ENCODE measurements at regions not wholly inside any gene's neighbourhood (a gene's known extent, or its start where the extent isn't known, plus 50 kb on each side); places are given as distances from the start of the nearest gene placed in this dataset.
"Not testable (repeated sequence)": the region's sequence is repeated elsewhere in the genome, so short reads cannot be mapped to it uniquely, and the experiment has no call there.

DNA sequence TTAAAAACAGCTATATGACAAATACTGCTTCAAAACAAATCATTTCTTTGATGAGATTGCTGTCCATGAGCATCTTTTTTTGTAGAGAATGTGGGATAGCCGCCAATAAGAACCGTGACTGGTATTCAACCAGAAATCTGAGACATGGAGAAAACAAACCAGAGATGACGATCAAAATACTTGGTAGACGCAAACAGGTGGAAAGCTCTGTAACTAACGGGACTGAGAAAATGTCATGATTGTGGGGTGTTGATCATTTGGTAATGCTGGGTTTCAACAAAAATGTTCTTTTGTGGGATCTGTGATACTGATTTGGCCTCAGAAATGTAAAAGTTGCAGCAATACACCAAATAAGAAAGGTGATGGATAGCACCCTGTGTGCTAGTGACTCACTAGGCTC is 364.8 kb downstream of the NYAP2 start:
- no peak for DNase-seq
- Histone ChIP-seq H3K4me3 (ENCODE audit: insufficient read depth, low read depth, low read length) (no peak overlapping the region), H3K27me3 (ENCODE audit: control insufficient read depth, insufficient read depth, low read length) (no peaks in the 10 kb centered on the region), H3K36me3 (replicated peaks; ENCODE audit: control insufficient read depth, insufficient read depth, low read length) (no peaks in the 10 kb centered on the region)

DNA sequence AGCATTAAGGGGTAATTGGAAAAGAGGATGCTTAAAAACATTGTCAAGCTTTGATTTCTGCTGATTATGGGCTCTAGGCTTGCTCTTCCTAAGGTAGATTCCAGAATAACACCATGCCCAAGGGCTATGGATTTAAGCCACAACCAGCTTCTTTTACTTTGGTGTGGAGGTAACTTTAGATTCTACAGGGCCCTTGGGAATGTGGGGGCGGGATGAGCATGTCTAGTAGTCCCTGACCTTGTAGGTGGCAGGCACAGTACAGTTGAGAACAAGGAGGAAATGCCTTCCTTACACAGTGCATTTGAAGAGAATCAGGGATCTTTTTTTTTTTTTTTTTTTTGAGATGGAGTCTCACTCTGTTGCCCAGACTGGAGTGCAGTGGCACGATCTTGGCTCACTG is 364.2 kb downstream of the NYAP2 start:
- no peak for DNase-seq
- Histone ChIP-seq H3K27me3 (ENCODE audit: control insufficient read depth, insufficient read depth, low read length) (no peaks in the 10 kb centered on the region), H3K4me3 (ENCODE audit: insufficient read depth, low read depth, low read length) (no peak overlapping the region), H3K36me3 (replicated peaks; ENCODE audit: control insufficient read depth, insufficient read depth, low read length) (no peaks in the 10 kb centered on the region)

DNA sequence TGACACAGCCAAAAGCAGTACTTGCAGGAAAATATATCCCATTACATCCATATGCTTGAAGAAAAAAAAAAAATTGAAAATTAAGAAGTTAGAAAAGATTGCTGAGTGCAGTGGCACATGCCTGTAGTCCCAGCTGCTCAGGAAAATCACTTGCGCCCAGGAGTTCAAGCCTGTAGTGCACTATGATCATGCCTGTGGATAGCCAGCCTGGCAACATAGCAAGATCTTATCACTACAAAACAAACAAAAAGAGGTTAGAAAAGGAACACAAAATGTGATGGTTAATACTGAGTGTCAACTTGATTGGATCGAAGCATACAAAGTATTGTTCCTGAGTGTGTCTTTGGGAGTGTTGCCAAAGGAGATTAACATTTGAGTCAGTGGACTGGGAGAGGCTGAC is 361.9 kb downstream of the NYAP2 start:
- Histone ChIP-seq H3K27me3 (ENCODE audit: control insufficient read depth, insufficient read depth, low read length) (no peaks in the 10 kb centered on the region), H3K4me3 (ENCODE audit: insufficient read depth, low read depth, low read length) (no peak overlapping the region), H3K36me3 (replicated peaks; ENCODE audit: control insufficient read depth, insufficient read depth, low read length) (no peaks in the 10 kb centered on the region)
- no peak for DNase-seq

DNA sequence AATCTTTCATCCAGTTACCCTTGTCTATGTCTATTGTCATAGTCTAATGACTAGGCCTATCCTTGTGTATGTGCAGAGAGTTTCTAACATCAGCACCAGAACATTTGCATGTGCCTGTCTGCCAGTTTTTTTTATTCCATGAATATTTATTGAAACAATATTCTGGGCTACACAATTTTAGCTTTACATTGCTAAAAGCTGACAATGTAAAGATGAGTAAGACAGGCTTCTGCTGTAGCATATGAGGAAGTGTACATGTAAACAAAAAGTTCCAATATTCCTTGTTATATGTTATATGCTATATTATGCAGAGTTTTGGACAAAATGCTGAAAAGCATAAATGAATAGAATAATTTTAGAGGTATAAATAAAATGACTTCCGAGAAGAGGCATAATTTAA is 357.7 kb downstream of the NYAP2 start:
- Histone ChIP-seq H3K36me3 (replicated peaks; ENCODE audit: control insufficient read depth, insufficient read depth, low read length) (no peaks in the 10 kb centered on the region), H3K27me3 (ENCODE audit: control insufficient read depth, insufficient read depth, low read length) (no peaks in the 10 kb centered on the region), H3K4me3 (ENCODE audit: insufficient read depth, low read depth, low read length) (no peak overlapping the region)
- DNase-seq: no peak

DNA sequence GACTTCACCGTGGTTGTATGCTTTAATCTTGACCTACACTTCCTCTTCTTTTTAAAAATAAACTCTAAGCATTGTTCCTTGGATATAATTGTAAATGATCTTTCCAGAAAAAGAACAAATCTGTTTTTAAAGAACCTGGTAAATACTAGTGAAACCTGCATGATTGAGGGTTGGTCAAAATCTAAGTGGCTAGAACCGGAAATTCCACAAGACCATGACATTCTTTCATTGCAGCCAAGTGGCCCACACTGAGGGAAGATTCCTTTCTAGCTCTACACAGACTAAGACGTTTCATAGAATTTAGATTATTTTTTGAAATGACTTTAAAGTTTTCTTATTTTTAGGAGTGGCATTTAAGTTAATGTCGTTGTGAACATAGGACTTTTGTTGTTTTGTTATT is 356.7 kb downstream of the NYAP2 start:
- Histone ChIP-seq H3K4me3 (ENCODE audit: insufficient read depth, low read depth, low read length) (no peak overlapping the region), H3K27me3 (ENCODE audit: control insufficient read depth, insufficient read depth, low read length) (no peaks in the 10 kb centered on the region), H3K36me3 (replicated peaks; ENCODE audit: control insufficient read depth, insufficient read depth, low read length) (no peaks in the 10 kb centered on the region)
- no peak for DNase-seq

DNA sequence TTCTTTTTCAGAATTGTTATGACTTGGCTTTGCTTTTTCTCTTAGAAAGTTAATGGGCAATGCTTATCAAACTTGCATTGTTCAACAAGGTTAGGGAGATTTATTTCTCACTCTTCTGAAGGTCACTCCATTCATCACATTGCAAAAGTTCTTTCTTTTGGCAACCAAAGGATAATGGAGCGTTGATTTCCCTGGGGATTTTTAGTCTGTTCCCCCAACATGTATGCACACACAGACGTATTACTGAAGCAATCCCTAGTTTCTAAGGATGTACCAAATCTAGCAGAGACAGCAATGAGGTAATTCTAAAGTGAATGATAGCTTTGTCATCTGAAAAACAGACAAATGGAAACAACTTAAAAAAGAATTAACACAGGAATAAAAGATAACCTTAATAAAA is 349.1 kb downstream of the NYAP2 start:
- DNase-seq: no peak
- Histone ChIP-seq H3K4me3 (ENCODE audit: insufficient read depth, low read depth, low read length) (no peak overlapping the region), H3K36me3 (replicated peaks; ENCODE audit: control insufficient read depth, insufficient read depth, low read length) (no peaks in the 10 kb centered on the region), H3K27me3 (ENCODE audit: control insufficient read depth, insufficient read depth, low read length) (no peaks in the 10 kb centered on the region)

DNA sequence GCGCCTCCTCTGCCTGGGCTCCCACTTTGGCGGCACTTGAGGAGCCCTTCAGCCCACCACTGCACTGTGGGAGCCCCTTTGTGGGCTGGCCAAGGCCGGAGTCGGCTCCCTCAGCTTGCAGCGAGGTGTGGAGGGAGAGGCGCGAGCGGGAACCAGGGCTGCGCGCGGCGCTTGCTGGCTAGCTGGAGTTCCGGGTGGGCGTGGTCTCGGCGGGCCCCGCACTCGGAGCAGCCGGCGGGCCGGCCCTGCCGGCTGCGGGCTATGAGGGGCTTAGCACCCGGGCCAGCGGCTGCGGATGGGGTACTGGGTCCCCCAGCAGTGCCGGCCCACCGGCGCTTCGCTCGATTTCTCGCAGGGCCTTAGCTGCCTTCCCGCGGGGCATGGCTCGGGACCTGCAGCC is 344.5 kb downstream of the NYAP2 start:
- H3K4me3 ChIP-seq (ENCODE audit: insufficient read depth, low read depth, low read length): peak overlapping the region; percentile 12; the same call in 1 of the 2 replicates
- not testable (repeated sequence) for H3K27me3 ChIP-seq (ENCODE audit: control insufficient read depth, insufficient read depth, low read length); DNase-seq

DNA sequence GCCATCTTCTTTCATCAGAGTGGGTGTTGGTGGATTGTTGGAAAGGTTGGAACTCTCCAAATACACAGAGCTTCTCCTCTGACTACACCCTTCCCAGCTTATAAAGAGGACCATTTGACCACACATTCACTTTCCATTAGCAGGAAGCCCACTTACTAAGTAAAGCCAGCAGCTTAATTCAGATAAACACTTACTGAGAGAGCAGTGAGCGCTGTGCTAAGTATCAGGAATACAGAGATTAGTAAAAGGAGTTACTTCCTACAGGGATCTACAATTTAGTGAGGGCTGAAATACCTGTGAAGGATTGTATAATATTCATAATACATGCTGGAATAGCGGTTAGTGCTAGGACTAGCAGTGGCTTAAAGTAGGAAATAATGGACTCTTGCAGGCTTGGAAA is 343.0 kb downstream of the NYAP2 start:
- Histone ChIP-seq H3K36me3 (replicated peaks; ENCODE audit: control insufficient read depth, insufficient read depth, low read length) (no peaks in the 10 kb centered on the region), H3K27me3 (ENCODE audit: control insufficient read depth, insufficient read depth, low read length) (peaks cover 3% of the 10 kb centered on the region), H3K4me3 (ENCODE audit: insufficient read depth, low read depth, low read length) (no peak overlapping the region)
- DNase-seq: no peak

More for the DNA sequence above, 344.5 kb downstream of the NYAP2 start:
- not testable (repeated sequence) for H3K36me3 ChIP-seq (replicated peaks; ENCODE audit: control insufficient read depth, insufficient read depth, low read length)

DNA sequence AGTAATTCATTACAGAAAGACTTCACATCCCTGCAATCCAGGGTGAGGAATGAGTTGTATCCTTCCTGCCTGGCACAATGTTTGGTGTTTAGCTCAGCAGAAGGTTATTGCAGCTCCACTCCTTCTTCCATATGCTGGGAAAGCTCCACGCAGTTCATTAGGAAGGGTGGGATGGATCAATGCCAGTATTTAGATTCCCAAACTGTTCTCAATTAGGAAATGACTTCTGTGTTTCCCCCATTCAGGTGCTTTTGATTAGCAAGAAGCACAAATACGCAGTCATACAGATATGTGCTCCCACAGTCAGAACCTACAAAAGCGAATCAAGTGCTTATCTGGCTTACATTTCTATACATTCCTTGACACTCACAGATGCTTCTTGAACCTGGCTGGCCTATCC is 340.6 kb downstream of the NYAP2 start:
- Histone ChIP-seq H3K4me3 (ENCODE audit: insufficient read depth, low read depth, low read length) (no peak overlapping the region), H3K27me3 (ENCODE audit: control insufficient read depth, insufficient read depth, low read length) (peaks cover 3% of the 10 kb centered on the region), H3K36me3 (replicated peaks; ENCODE audit: control insufficient read depth, insufficient read depth, low read length) (no peaks in the 10 kb centered on the region)
- no peak for DNase-seq

DNA sequence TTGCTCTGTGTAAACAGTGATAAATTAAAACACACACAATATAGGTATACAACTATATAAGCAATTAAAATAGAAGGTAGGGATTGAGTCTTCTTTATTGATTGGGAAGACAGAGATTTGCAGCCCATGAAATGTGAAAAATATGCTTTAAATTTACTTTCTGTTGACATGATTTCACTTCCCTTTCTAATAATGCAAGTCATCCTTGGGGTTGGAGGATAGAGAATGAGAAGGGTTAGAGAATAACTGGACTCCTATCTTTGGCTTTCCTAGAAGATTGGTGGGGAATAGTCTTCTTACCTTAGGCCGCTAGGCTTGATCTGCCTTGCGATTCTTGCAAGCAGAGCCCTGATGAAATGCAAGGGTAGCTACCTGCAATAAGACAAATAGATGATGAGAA is 339.8 kb downstream of the NYAP2 start:
- peaks cover 3% of the 10 kb centered on the region for H3K27me3 ChIP-seq (ENCODE audit: control insufficient read depth, insufficient read depth, low read length)
- no peak for DNase-seq
- no peak overlapping the region for H3K4me3 ChIP-seq (ENCODE audit: insufficient read depth, low read depth, low read length)
- no peaks in the 10 kb centered on the region for H3K36me3 ChIP-seq (replicated peaks; ENCODE audit: control insufficient read depth, insufficient read depth, low read length)

DNA sequence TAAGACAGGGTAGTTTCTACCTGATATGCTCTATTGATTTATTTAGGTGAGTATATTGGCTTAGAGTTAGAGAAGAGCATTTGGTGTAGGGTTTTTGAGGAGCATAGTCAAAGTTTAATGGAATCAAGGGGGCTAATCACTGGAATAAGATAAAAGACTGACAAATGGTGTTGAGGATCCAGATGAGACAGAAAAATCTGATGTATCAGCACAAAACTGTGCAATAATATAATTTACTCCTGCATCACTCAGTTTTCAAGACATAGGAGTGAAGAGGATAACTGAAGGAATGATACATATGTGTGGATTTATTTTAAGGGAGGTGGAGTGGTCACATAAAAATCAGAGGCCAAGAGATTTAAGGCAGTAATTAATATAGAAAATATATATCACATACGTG is 339.2 kb downstream of the NYAP2 start:
- H3K36me3 ChIP-seq (replicated peaks; ENCODE audit: control insufficient read depth, insufficient read depth, low read length): no peaks in the 10 kb centered on the region

DNA sequence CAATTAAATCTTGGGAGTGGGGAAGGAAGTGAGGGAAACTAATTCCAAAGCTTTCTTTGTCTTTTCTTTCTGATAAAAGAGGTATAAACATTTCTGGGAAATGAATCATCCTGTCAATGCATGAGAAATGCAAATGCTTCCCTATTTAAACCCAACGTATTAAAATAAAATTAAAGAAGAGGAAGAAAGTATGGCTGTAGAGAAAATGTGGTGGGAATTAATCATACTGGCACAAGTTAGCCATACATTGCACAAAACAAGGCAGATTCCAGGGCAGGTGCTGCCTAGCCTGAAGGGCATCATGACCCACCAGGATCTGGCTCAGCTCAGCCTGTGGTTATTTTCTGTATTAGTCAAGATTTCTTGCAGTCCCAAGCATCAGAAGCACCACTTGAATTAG is 338.0 kb downstream of the NYAP2 start:
- no peak overlapping the region for H3K4me3 ChIP-seq (ENCODE audit: insufficient read depth, low read depth, low read length)
- peaks cover 3% of the 10 kb centered on the region for H3K27me3 ChIP-seq (ENCODE audit: control insufficient read depth, insufficient read depth, low read length)
- H3K36me3 ChIP-seq (replicated peaks; ENCODE audit: control insufficient read depth, insufficient read depth, low read length): no peaks in the 10 kb centered on the region
- DNase-seq: no peak

More for the DNA sequence above, 339.2 kb downstream of the NYAP2 start:
- DNase-seq: no peak
- Histone ChIP-seq H3K27me3 (ENCODE audit: control insufficient read depth, insufficient read depth, low read length) (peaks cover 3% of the 10 kb centered on the region), H3K4me3 (ENCODE audit: insufficient read depth, low read depth, low read length) (no peak overlapping the region)

DNA sequence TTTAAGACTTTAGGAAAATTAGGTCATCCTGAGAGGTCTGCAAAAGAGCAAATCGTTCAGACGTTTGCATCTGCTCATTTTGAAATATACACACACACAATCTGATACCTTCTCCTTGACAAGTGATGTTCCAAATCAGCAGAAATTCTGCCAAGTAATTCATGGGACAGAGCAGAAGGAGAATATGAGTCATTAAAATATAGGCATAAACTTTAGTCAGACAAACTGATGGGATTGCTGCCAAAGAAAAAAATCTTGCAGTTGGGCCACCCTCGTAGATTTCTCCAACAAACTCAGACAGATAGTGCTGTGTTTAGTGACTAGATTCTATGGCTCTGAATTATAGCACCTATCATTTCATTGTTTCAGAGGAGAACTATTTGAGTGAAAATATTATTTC is 336.3 kb downstream of the NYAP2 start:
- no peak for DNase-seq
- no peak overlapping the region for H3K4me3 ChIP-seq (ENCODE audit: insufficient read depth, low read depth, low read length)
- peaks cover 3% of the 10 kb centered on the region for H3K27me3 ChIP-seq (ENCODE audit: control insufficient read depth, insufficient read depth, low read length)
- no peaks in the 10 kb centered on the region for H3K36me3 ChIP-seq (replicated peaks; ENCODE audit: control insufficient read depth, insufficient read depth, low read length)

DNA sequence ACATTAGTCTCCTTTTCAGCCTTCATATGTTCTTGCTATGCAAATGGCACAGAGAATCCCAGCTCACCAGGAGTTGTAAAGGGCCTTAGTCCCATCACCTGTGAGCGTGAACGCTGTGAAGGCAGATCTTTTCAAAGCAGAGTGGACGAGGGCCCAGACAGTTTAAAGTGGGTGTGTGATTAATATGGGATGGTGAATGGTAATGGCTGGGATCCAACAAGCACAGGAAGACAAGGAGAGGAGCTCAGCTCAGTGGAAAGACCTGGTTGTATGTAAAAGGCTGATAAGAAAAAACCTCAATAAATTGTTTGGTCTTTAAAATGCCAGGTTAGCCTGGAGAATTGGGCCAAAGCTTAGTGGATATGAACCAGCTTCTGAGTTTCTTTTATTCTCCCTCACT is 326.2 kb downstream of the NYAP2 start:
- Histone ChIP-seq H3K4me3 (ENCODE audit: insufficient read depth, low read depth, low read length) (no peak overlapping the region), H3K36me3 (replicated peaks; ENCODE audit: control insufficient read depth, insufficient read depth, low read length) (no peaks in the 10 kb centered on the region), H3K27me3 (ENCODE audit: control insufficient read depth, insufficient read depth, low read length) (no peaks in the 10 kb centered on the region)
- no peak for DNase-seq
